DMS53 (cell line): ENCODE measurements at regions not wholly inside any gene's neighbourhood (a gene's known extent, or its start where the extent isn't known, plus 50 kb on each side); places are given as distances from the start of the nearest gene placed in this dataset.
A peak's percentile ranks its signal among the peaks of the same experiment; 100 is the strongest.

ENCODE experiments used
- DNase-seq: peaks from one replicate; lab custom pipeline; 2025; lab: John Stamatoyannopoulos, UW

DNA sequence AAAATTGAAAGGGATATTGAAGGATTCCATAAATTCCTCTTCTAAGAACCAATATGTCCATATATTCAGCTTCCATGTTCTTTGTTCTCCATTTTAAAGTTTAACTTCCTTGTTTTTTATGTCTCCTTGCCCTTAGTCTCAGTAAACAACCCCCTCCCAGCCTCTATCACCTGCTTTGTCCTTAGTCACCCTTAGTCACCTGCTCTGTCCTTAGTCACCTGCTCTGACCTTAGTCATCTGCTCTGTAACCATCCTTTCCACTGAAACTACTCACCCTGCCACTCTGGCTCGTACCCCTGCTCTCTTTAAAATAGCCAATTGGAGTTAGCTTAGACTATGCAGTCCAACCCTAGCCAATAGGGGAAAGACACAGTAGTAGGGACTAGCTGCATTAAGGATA lies 136.2 kb upstream of the TMEM106B start:
- DNase-seq, result peak; percentile 88

DNA sequence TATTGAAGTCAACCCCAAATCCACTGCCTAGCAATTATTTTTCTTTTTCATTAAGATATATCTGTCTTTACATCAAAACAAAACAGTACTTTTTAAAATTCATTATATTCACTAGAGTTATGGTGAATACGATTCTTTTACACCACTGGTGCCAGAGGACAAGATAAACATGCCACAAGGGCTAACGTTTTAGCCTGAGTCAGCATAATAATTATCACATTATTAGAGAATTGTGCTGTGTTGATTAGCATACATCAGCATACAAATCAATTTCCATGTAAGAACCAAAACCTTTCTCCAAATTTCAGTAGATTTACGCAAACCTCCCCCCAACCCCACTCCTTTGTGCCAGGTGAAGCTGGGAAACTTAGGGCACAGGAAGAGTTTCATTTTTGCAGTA lies 131.1 kb upstream of the TMEM106B start:
- no peak for DNase-seq

DNA sequence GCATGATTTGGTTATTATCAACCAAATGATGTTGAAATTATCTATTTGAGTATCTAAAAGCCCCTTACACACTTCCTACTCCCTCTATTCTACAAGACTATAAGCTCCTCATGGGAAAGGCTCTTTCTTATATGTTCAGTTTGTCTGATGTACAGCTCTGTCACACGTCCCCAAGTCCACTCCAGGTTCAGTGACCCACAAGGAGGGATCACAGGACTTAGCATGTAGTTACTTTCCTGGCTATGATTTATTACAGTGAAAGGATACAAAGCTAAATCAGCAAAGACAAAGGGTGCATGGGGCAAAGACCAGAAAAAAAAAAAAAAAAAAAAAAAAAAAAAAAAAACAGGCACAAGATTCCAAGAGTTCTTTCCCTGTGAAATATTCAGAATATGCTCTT lies 125.6 kb upstream of the TMEM106B start:
- DNase-seq, result no peak

DNA sequence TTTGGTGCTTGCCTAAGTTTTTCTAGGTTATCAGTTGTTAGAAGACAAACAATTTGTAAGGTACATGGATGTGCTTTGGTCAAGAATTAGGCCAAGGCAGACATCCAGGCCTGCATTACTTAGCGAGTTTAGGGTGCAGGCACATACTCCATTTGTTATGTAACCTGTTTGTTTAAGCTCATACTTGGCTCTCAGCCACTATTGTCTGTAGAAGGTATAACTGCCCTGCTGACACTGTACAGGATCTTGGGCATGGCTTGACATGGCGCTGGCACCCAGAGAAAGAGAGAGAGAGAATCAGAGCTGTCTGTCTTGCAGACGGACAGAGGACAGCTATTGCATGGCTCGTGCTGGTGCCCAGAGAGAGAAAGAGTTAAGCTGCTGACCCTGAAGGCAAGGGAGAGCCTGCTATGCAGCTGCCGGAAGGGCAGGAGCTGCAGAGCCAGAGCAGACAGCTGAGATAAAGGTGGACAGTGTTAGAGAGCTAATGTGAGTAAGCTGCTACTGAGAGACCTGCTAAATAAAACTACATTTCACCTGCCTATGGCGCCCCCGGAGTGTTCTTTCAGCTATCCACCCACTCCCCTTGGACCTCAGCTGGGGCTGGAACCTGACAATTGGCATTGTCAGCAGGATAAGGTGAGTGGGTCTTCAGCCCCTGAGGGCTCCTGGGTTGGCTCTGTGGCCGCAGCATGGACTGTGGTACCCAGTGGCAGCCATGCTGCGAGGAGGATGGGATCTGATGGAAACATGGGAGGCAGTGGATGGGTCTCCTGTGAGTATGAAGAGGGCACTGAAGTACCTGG lies 120.9 kb upstream of the TMEM106B start:
- no peak for DNase-seq

DNA sequence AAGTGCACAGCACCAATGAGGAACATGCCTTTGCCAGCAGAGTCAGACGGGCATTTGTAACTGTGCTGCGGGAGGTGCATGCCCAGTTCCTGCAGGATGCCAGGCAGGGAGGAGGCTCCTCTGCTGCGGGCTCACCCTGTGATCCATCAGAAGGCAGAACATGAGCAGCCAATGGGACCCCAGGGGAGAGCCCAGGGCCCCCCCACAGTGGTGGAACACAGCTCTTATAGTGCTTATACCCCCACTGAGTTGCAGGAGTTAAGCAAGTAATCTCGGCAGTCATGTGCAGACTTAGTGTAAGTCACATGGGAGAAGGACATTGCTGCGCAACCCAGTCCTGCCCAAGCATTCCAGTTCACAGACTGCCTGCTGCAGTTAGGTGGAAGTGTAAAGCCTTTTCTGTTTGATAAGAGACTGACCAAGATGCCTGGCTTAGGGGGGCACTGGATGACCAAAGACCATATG lies 120.3 kb upstream of the TMEM106B start:
- DNase-seq, result no peak

DNA sequence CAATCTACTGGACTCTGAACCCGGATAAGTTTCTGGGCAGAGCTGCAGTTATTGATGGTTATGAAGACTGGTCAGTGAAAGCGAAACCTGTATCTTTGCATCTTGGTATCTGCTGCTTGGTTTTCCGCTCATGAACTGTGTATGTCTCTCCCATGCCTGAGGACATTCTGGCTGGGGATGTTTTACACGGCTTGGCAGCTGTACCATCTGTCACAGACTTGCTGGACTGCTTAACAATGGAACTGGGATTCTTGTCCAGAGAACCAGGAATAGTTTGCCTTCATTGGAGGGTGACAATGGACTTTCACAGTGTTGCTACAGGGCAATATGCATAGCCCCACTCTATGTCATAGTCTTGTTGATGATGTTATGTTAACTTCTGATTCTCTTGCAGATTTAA lies 119.9 kb upstream of the TMEM106B start:
- no peak for DNase-seq

DNA sequence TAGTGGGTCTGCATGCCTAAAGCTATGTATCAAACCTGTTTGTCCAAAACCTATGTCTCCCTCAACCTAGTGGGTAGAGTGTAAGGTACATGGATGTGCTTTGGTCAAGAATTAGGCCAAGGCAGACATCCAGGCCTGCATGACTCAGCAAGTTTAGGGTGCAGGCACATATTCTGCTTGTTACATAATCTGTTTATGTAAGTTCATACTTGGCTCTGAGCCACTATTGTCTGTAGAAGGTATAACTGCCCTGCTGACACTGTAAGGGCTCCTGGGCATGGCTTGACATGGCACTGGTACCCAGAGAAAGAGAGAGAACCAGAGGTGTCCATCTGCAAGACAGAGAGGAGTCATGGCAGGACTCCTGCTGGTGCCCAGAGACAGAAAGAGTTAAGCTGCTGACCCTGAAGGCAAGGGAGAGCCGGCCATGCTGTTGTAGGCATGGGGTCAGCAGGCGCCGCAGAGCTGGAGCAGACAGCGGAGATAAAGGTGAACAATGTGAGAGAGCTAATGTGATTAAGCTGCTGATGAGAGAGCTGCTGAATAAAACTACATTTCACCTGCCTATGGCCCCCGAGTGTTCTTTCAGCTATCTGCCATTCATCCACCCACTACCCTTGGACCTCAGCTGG lies 118.5 kb upstream of the TMEM106B start:
- DNase-seq, result peak; percentile 42

DNA sequence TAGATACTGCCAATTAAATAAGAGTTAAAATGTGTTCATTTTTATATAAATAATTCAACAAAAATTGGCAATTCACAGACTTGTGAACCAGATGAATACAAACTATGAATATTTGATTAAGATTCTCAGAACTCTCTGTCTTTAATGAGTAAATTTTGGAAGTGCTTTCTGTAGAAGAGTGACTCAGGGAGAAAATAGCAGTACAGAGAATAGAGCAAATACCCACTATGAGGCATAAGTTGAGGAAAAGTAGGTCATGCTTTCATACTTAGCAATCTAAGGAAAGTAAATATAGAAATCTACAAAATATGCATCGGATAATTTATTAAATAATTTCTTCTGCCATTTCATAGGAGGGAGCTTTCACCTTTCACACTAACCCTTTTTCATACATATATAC lies 117.7 kb upstream of the TMEM106B start:
- DNase-seq, result no peak

DNA sequence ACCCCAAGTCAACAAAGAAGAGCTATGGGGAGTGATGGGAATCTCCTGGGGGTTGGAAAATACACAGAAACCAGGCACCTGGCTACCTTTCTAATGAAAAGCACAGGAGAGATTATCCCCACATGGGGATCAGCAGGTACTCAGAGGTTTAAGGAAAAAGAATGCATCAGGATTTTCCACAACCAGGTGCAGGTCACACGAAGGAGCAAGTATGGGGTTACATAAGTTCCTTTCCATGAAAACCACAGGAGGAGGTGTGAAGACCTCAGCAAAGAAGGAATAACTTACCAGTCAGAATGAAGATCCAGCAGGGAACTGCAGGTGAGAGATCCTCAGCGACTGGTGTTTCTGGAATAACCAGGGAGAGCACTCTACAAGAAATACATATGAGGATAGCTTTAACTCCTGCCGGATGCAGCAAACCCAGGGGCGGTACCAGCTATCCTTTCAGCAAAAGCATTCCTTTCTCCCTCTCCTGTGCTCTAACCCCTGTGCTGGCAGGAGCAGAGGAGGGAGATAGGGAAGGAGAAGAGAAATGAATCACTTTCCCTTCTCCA lies 116.7 kb upstream of the TMEM106B start:
- DNase-seq, result no peak

DNA sequence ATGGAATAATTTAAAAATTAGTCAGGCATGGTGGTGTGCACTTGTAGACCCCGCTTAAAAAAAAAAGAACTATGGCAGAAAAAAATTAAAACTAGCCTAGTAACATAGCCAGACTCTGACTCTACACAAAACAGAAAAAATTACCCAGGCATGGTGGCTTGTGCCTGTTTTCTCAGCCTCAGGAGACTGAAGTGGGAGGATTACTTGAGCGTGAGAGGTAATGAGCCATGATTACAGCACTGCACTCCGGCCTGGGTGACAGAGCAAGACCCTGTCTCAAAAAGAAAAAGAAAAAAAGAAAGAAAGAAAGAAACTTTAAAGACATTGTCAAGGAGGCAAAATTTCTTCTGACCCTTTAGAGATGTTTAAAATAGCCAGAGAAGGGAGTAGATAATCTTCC lies 109.0 kb upstream of the TMEM106B start:
- no peak for DNase-seq

DNA sequence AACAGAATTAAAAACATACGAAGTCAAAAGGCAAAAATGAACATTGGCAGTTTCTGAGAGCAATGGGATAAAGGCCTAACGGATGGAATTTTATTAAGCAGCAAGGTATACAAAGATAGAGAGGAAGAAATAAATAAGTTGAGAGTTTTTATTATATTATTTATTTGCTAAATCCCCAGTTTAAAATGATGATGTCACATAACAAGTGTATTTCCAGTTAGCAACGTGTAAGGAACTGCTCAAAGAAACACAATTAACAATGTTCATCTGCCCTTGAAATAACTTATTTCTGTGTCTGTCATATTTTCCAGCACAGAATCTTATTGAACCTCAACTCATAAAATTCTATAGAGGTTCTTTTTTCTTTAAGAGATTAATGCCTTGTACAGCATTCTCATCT lies 108.6 kb upstream of the TMEM106B start:
- no peak for DNase-seq

DNA sequence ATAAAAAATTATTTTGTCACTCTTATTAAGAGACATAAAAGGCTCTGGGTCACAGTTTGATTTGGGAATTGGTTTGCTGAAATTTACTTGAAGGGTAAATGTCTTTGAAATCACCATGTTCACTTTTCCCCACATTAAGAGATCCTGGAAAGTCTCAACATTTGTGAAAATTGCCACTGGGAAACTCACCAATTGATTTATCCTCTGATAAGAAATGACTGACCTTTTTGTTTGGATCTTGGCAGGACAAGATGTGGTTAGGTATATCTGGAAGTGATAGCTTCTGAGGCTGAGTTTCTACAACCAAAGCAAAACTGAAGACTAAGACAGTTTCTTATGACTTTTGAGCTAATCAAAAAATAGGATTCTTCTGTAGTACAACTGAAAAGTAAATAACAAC lies 107.1 kb upstream of the TMEM106B start:
- DNase-seq, result no peak

DNA sequence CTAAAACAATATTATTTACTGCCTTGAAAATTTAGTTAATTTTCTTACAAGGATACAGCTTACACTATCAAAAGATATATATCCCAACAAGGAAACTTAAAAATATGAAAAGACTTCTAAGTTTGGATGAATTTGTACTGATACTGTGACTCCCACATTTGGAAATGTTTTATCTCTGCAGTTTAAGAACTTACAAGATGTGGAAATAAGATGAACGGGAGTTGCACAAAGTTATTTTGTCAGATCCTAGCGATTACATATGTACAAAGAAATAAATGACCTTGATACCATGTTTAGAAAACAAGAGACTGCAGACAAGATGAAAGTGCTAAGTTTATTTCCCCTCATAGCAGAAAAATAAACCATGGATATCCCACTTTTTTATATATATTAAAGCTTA lies 103.7 kb upstream of the TMEM106B start:
- DNase-seq, result no peak

DNA sequence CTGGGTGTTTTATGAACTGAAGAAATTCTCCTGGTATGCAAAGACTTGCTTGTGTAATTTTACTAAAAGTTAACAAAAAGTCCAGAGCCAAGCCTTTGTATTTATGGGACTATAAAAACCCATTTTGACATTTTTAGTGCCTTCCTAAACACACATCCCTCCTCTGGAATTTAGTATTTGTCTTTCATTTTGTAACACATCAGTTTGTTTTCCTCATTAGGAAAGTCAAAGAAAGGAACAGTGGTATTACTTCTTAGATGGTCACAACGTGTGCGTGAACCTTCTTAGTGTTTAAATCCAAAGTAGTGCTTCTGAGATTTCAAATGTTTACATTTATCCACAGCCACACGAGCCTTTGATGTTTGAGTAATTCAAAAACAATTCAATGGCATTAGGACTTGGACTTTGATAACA lies 103.2 kb upstream of the TMEM106B start:
- no peak for DNase-seq

DNA sequence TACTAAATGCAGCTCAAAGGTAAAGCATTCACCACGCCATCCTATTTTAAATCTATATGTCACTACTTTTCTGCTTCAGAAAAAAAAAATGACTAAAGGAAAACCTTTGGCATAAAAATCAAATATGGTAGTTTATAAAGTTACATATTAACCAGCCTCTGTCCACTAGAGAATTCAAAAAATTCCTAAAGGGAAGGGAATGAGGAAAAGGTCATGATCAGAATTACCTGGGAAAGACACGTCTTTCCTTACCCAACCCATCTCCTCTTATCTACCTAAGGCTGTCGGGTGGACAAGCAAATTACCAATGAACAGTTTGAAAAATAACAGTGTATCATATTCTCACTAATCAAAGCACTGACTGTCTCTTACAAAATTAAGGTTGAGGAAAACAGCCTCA lies 100.7 kb upstream of the TMEM106B start:
- peak; percentile 50 for DNase-seq

DNA sequence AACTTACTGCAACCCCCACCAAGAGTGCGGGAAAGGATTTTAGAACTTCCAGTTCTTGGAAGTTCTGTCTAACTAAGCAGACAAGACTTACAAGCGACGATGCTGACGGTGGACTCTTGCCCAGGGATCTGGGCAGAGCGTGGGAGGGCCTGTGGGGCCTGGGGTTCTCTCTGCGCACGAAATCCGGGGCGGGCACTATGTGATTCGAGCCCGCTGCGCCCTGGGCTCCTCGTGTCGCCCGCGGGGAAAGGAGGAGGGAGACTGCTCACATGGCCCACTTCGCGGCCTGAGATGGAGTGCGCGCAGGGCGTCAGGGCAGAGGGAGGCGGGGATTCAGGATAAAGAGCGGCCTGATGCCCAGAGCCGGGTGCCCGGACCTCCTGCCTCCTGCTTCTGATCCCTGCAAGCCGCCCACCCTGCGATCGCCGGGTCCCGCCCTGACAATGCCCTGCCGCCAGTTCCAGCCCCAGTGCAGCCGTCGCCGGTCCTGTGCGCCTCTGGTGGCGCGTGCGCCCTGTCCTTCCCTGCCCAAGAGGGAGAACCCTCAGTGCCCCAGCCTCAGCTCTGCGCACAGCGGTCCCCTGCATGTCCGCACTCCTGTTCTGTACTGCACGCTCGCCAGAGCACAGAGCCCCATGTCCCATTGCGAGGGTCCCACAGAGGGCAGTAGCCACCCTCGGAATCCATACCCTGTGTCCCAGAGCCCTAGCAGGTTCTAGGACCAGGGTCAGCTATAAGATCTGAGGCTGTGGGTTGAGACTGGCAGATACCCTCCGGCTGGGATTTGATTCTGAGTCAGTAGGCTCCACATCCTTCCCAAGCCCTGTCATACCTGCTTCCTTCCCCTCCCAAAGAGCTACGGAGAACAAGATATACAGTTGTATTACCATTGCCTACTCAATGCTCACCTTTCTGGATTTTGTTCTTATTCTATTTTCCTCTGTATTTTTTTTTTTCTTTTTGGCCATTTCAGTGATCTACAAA lies 99.4 kb upstream of the TMEM106B start:
- DNase-seq, result peak; percentile 93

DNA sequence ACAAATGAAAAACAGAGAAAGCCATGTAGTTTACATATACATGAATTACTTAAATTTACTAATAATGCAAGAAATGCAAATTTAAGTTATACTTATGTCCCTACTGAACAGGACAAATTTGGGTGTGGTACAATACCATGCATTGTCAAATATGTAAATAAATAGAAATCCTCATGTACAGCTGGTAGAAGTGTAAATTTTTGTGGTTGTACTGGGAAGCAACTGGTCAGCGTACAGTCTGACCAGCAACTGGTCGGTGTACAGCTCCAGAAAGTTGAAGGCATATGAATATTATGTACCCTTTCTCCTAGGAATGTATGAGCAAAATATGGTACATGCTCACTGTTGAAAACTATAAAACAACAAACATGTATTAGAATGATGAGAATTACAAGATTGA lies 93.9 kb upstream of the TMEM106B start:
- no peak for DNase-seq

DNA sequence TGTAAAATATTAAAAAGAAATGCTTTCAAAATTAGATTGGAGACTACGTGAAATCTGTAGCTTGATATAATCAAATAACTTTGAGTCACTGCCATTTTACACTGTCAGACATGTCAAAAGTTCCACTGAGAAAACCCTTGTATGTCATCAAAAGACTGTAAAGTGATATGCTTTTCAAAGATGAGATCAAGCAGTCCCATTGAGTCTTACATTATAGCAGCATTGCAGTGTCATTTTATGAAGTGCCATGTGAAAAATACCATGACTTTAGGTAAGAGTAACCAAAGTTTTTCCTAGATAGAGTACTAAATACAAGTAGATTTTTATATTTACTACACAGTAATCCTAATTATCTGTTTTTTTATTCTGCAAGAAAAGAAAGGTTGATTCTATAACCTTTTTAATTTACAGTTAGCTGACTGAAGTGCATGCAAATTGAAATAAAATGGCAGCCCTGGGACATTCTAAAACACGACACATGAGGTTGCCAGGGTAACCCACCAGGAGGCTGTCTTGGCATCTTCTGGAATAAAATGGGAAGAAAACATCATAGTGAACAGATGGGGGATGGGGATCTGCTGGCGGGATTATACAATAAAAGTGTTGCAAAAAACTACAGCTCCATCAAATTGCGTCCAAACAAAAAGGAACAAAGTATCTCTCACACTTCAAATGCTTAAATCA lies 91.3 kb upstream of the TMEM106B start:
- no peak for DNase-seq

DNA sequence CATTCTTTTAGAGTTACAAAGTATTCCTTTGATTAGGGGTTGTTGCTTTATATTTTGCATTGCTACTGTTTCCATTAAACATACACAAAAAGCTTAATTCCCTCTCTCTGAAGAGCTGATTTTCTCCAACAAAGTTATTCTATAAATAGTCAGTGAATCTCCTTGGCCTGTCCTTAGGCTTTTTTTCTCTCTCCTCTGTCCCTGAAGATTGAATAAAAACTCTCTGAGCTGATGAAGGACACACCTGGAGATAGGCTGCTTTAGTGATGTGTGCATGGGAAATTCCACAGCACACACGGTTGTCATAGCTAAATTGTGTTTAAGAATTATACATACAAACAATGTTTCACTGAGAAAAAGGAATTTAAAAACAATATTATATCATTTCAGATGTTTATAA lies 90.5 kb upstream of the TMEM106B start:
- no peak for DNase-seq

DNA sequence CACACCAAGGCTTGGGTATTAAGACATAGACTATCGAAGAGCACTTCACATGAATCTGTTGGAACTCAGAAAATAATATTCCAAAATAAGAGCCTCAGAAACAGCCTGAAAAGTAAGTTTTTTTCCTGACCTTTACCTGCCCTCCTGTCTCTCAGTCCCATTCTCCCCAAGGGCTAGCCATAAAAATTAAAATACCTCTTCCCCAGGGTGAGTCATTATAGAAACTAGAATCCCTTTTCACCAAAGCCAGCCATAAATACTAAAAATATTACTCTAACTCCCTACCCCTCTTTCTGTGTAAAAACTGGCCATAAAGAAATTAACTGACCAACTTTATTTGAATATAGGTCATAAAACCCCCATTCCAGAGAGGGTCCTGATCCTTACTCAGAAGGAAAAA lies 87.9 kb upstream of the TMEM106B start:
- no peak for DNase-seq

DNA sequence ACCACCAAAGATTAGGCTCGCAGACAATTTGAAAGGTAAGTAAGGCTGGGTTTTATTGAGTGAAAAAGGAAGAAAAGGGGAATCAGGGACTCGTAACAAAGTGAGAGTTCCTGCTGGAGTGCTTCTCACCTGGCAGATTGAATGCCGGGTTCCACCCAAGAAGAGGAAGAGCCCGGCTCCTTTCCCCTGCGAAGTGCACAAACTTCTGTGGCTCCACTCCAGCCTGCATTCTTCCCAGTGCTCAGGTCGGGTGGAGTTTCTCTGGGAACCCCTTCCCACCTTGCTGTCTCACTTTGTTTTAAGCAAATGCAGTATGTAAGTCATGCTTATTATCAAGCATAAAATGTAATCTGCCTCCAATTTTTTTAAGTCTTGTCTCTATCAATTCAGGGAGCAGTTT lies 87.1 kb upstream of the TMEM106B start:
- no peak for DNase-seq

DNA sequence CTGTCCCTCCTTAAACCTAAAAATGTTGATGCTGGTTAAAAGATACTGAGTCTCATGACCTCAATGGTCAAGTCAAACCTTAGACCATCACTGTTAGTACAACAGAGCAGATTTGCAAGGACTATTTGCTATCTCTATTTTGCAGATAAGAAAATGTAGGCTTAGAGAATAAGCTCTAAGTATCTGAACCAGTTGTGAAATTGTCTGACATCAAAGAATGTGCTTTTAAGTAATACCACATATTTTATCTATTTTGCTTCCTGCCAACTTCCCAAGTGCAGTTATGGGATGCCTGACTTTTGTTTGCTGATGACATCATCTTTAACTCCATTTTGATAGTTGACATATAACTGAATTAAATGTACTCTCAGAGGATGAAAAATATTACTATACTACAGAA lies 83.6 kb upstream of the TMEM106B start:
- DNase-seq, result no peak
